SH-SY5Y (cell line): ENCODE measurements at regions not wholly inside any gene's neighbourhood (a gene's known extent, or its start where the extent isn't known, plus 50 kb on each side); places are given as distances from the start of the nearest gene placed in this dataset.

Source experiments
- GATA2 ChIP-seq: IDR thresholded peaks from 2 replicates; pipeline ENCODE4 v1.6.1; 2011; ENCODE audit warnings: mild to moderate bottlenecking, low read depth, low read length
- GATA3 ChIP-seq: IDR thresholded peaks from 2 replicates; pipeline ENCODE4 v1.6.1; 2011; ENCODE audit warnings: low read depth, mild to moderate bottlenecking, low read length, moderate library complexity

DNA sequence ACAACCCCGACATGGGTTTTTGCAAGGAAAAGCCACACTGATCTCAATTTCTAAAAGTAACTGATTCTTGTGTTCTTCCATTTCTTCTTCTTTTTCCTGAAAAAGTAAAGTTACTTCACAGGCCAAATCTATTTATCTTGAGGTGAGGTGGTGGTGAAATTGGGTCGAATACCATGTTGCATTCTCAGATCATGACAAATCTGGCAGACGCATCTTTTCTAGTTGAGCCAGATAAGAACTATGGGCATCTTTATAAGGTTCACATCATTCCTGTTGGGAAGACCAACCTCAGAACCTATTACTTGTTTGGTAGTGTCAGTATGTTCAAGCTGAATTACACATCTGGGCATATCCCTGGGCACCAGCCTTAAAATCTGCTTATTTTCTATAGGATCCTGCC lies 78.6 kb upstream of the USP25 start:
- no peak for TF ChIP-seq GATA3
- TF ChIP-seq GATA2, result no peak
